ENCODE measurements at regions not wholly inside any gene's neighbourhood (a gene's known extent, or its start where the extent isn't known, plus 50 kb on each side); places are given as distances from the start of the nearest gene placed in this dataset.
"Not testable (repeated sequence)": the region's sequence is repeated elsewhere in the genome, so short reads cannot be mapped to it uniquely, and the experiment has no call there.

- no peaks in the 10 kb centered on the region for H3K36me3 ChIP-seq (ENCODE audit: insufficient read depth)
- no peaks in the 10 kb centered on the region for H3K4me1 ChIP-seq (ENCODE audit: insufficient read depth)
- 80% methylated on average over 8 of the region's 8 CpGs for WGBS
- no peak overlapping the region for H3K27ac ChIP-seq (ENCODE audit: low read depth)
- H3K4me3 ChIP-seq (ENCODE audit: low read depth, low read length) = no peak overlapping the region
- DNase-seq (ENCODE audit: extremely low spot score) = no peak
These were observed 289.3 kb upstream of the PODXL start for GRCh38 chr7:131845573-131846314.

- Histone ChIP-seq H3K4me1 (ENCODE audit: insufficient read depth) (no peaks in the 10 kb centered on the region), H3K4me3 (ENCODE audit: low read depth, low read length) (no peak overlapping the region), H3K36me3 (ENCODE audit: insufficient read depth) (no peaks in the 10 kb centered on the region), H3K27ac (ENCODE audit: low read depth) (no peak overlapping the region)
- WGBS = 18% methylated on average over 3 of the region's 3 CpGs
- DNase-seq (ENCODE audit: extremely low spot score) = no peak
These were observed 287.9 kb upstream of the PODXL start for GRCh38 chr7:131844369-131844768.

GRCh38 chr7:131843898-131844331 lies 287.5 kb upstream of the PODXL start:
- no peak for DNase-seq (ENCODE audit: extremely low spot score)
- 11% methylated on average over 10 of the region's 10 CpGs for WGBS

GRCh38 chr7:131839967-131840690 lies 283.7 kb upstream of the PODXL start:
- no peak for DNase-seq (ENCODE audit: extremely low spot score)
- H3K27ac ChIP-seq (ENCODE audit: low read depth) = no peak overlapping the region
- no peak overlapping the region for H3K4me3 ChIP-seq (ENCODE audit: low read depth, low read length)
- no peaks in the 10 kb centered on the region for H3K36me3 ChIP-seq (ENCODE audit: insufficient read depth)
- WGBS = 59% methylated on average over 4 of the region's 4 CpGs
- H3K4me1 ChIP-seq (ENCODE audit: insufficient read depth) = no peaks in the 10 kb centered on the region

More at GRCh38 chr7:131843898-131844331, 287.5 kb upstream of the PODXL start:
- H3K4me1 ChIP-seq (ENCODE audit: insufficient read depth) = no peaks in the 10 kb centered on the region
- no peak overlapping the region for H3K27ac ChIP-seq (ENCODE audit: low read depth)
- H3K4me3 ChIP-seq (ENCODE audit: low read depth, low read length) = no peak overlapping the region
- no peaks in the 10 kb centered on the region for H3K36me3 ChIP-seq (ENCODE audit: insufficient read depth)

- Histone ChIP-seq H3K4me3 (ENCODE audit: low read depth, low read length) (no peak overlapping the region), H3K4me1 (ENCODE audit: insufficient read depth) (no peaks in the 10 kb centered on the region), H3K27ac (ENCODE audit: low read depth) (no peak overlapping the region), H3K36me3 (ENCODE audit: insufficient read depth) (no peaks in the 10 kb centered on the region)
- DNase-seq (ENCODE audit: extremely low spot score) = no peak
- 67% methylated on average over 2 of the region's 2 CpGs for WGBS
These were observed 280.3 kb upstream of the PODXL start for GRCh38 chr7:131836733-131837132.

- Histone ChIP-seq H3K27ac (ENCODE audit: low read depth) (no peak overlapping the region), H3K4me1 (ENCODE audit: insufficient read depth) (no peaks in the 10 kb centered on the region), H3K4me3 (ENCODE audit: low read depth, low read length) (no peak overlapping the region), H3K36me3 (ENCODE audit: insufficient read depth) (no peaks in the 10 kb centered on the region)
- DNase-seq (ENCODE audit: extremely low spot score) = no peak
- 88% methylated on average over 3 of the region's 3 CpGs for WGBS
These were observed 278.7 kb upstream of the PODXL start for GRCh38 chr7:131835141-131835540.

GRCh38 chr7:131830681-131831080 lies 274.3 kb upstream of the PODXL start:
- Histone ChIP-seq H3K27ac (ENCODE audit: low read depth) (no peak overlapping the region), H3K36me3 (ENCODE audit: insufficient read depth) (no peaks in the 10 kb centered on the region), H3K4me3 (ENCODE audit: low read depth, low read length) (no peak overlapping the region), H3K4me1 (ENCODE audit: insufficient read depth) (no peaks in the 10 kb centered on the region)
- no peak for DNase-seq (ENCODE audit: extremely low spot score)
- whole genome bisulfite sequencing = 72% methylated on average over 11 of the region's 11 CpGs

- Histone ChIP-seq H3K36me3 (ENCODE audit: insufficient read depth) (no peaks in the 10 kb centered on the region), H3K27ac (ENCODE audit: low read depth) (no peak overlapping the region), H3K4me3 (ENCODE audit: low read depth, low read length) (no peak overlapping the region), H3K4me1 (ENCODE audit: insufficient read depth) (no peaks in the 10 kb centered on the region)
- WGBS = 35% methylated on average over 18 of the region's 18 CpGs
- DNase-seq (ENCODE audit: extremely low spot score) = no peak
These were observed 273.6 kb upstream of the PODXL start for GRCh38 chr7:131829947-131830558.

GRCh38 chr7:131827421-131827820 lies 271.0 kb upstream of the PODXL start:
- H3K36me3 ChIP-seq (ENCODE audit: insufficient read depth) = no peaks in the 10 kb centered on the region
- H3K27ac ChIP-seq (ENCODE audit: low read depth) = no peak overlapping the region
- H3K4me3 ChIP-seq (ENCODE audit: low read depth, low read length) = no peak overlapping the region
- H3K4me1 ChIP-seq (ENCODE audit: insufficient read depth) = no peaks in the 10 kb centered on the region
- WGBS = 73% methylated on average over 5 of the region's 5 CpGs
- DNase-seq (ENCODE audit: extremely low spot score) = no peak

GRCh38 chr7:131826960-131827359 lies 270.5 kb upstream of the PODXL start:
- no peak for DNase-seq (ENCODE audit: extremely low spot score)
- Histone ChIP-seq H3K4me3 (ENCODE audit: low read depth, low read length) (no peak overlapping the region), H3K27ac (ENCODE audit: low read depth) (no peak overlapping the region), H3K4me1 (ENCODE audit: insufficient read depth) (no peaks in the 10 kb centered on the region), H3K36me3 (ENCODE audit: insufficient read depth) (no peaks in the 10 kb centered on the region)
- 42% methylated on average over 8 of the region's 8 CpGs for WGBS

- DNase-seq (ENCODE audit: extremely low spot score); H3K27ac ChIP-seq (ENCODE audit: low read depth); H3K4me1 ChIP-seq (ENCODE audit: insufficient read depth); H3K36me3 ChIP-seq (ENCODE audit: insufficient read depth); H3K4me3 ChIP-seq (ENCODE audit: low read depth, low read length): not testable (repeated sequence)
- WGBS = 95% methylated on average over 8 of the region's 8 CpGs
These were observed 267.6 kb upstream of the PODXL start for GRCh38 chr7:131823961-131824440.

GRCh38 chr7:131819891-131820290 lies 263.5 kb upstream of the PODXL start:
- WGBS = 29% methylated on average over 4 of the region's 4 CpGs
- H3K4me1 ChIP-seq (ENCODE audit: insufficient read depth) = no peaks in the 10 kb centered on the region
- DNase-seq (ENCODE audit: extremely low spot score) = no peak
- H3K27ac ChIP-seq (ENCODE audit: low read depth) = no peak overlapping the region
- H3K36me3 ChIP-seq (ENCODE audit: insufficient read depth) = no peaks in the 10 kb centered on the region
- H3K4me3 ChIP-seq (ENCODE audit: low read depth, low read length) = no peak overlapping the region

- Histone ChIP-seq H3K4me1 (ENCODE audit: insufficient read depth) (no peaks in the 10 kb centered on the region), H3K27ac (ENCODE audit: low read depth) (no peak overlapping the region), H3K4me3 (ENCODE audit: low read depth, low read length) (no peak overlapping the region), H3K36me3 (ENCODE audit: insufficient read depth) (no peaks in the 10 kb centered on the region)
- DNase-seq (ENCODE audit: extremely low spot score) = no peak
- 81% methylated on average over 6 of the region's 6 CpGs for WGBS
These were observed 260.1 kb upstream of the PODXL start for GRCh38 chr7:131816391-131817007.

Data from urinary bladder (tissue), 3 donors.